GM04504 (cell line): ENCODE measurements at regions not wholly inside any gene's neighbourhood (a gene's known extent, or its start where the extent isn't known, plus 50 kb on each side); places are given as distances from the start of the nearest gene placed in this dataset.
A peak's percentile ranks its signal among the peaks of the same experiment; 100 is the strongest.
"Not testable (repeated sequence)": the region's sequence is repeated elsewhere in the genome, so short reads cannot be mapped to it uniquely, and the experiment has no call there.

Experiments used
- DNase-seq: peaks from one replicate; pipeline ENCODE4 v3.0.0-alpha.2; 2012; ENCODE audit warnings: low read depth

- not testable (repeated sequence) for DNase-seq
Measured at GRCh38 chr7:106713452-106713851, 52.5 kb upstream of the CCDC71L start.

- DNase-seq: peak; percentile 57
Measured at GRCh38 chr7:106714590-106715442, 53.9 kb upstream of the CCDC71L start.

DNA sequence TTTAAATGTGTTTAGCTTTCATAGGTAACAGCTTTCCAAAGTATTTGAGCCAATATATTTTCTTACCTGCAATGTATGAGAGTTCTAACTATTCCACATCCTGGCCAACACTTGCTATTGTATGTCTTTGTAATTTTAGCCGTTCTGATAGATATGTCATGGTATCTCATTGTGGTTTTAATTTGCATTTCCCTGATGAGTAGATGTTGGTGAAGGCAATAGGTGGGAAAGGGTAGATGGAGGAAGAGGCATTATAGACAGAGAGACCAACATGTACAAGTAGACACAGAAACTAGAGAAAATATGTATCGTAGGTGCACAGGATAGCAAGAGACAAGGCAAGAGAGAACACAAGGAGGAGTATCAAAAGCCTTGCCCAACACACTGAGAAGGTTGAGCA lies 54.8 kb upstream of the CCDC71L start:
- no peak for DNase-seq

- DNase-seq: no peak
Measured at GRCh38 chr7:106717254-106717954, 56.4 kb upstream of the CCDC71L start.

DNA sequence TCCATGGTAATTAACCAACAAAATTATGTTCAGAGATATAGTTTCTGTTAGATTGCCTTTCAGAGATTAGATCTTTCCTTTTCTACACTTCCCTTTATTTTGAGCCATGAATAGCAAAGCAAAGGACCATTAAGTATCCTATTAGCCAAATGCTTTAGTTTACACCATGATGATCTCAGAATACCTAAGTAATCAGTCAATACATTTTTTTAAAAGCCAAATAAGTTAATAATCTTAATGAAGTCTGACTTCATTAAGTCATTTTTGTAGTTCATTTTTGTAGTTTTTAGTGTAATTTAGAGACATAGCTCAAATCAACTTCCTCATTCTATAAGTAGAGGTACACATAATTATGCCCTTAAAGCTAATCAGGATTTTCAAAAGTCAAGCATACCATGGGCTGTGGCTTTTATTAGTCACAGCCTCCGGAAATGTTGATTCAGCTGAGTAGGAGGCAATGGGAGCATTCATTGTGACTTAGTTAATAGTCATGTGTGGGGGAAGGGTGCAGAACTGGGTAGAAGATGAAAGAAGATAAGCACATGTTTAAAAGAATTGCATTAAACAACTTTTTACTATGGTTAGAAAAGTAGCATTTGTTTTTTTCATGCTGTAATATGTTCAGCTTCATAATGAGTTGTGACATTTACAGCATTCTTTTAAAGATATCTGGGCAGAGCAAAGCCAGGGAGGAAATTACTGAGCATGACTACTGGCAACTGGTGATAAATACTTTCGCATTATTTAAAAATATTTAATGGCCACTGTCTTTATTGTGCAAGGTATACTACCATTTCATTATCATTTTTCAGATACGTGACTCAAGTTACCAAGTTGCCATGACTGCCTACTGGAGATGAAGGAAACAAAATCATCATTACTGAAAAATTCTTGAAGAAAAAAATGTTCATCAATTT lies 57.3 kb upstream of the CCDC71L start:
- peak; percentile 96 for DNase-seq

GRCh38 chr7:106720641-106721040 lies 59.7 kb upstream of the CCDC71L start:
- no peak for DNase-seq

- no peak for DNase-seq
Measured at GRCh38 chr7:106721816-106722785, 61.1 kb upstream of the CCDC71L start.

GRCh38 chr7:106723398-106723797 lies 62.4 kb upstream of the CCDC71L start:
- DNase-seq: no peak

DNA sequence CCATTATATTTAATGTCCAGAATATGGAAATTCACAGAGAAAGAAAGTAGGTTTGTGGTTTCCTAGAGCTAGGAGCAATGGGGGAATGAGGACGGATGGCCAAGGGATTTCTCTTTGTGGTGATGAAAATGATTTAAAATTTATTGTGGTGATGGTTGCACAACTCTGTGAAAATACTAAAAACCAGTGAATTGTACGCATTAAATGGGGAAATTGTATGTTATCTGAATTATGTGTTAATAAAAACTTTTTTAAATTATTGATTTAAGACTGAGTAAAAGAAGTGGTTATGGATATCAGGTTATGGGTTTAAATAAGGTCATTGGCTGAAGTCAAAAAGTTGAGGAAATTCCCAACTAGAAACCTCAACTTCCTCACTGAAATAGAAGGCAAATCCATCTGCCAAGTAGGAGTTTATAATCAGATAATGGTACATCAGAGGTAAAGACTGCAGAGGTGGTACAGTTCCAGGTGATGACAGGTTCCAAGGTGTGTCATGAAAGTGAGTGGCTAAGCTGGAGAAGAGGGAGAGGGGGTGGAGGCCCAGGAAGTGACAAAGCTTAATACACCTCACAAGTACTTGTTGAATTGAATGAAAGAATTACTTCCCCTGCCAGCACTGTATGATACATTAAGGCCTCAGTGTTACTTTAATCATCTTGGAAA lies 68.9 kb upstream of the CCDC71L start:
- no peak for DNase-seq

GRCh38 chr7:106731187-106731586 lies 70.2 kb upstream of the CCDC71L start:
- no peak for DNase-seq

DNA sequence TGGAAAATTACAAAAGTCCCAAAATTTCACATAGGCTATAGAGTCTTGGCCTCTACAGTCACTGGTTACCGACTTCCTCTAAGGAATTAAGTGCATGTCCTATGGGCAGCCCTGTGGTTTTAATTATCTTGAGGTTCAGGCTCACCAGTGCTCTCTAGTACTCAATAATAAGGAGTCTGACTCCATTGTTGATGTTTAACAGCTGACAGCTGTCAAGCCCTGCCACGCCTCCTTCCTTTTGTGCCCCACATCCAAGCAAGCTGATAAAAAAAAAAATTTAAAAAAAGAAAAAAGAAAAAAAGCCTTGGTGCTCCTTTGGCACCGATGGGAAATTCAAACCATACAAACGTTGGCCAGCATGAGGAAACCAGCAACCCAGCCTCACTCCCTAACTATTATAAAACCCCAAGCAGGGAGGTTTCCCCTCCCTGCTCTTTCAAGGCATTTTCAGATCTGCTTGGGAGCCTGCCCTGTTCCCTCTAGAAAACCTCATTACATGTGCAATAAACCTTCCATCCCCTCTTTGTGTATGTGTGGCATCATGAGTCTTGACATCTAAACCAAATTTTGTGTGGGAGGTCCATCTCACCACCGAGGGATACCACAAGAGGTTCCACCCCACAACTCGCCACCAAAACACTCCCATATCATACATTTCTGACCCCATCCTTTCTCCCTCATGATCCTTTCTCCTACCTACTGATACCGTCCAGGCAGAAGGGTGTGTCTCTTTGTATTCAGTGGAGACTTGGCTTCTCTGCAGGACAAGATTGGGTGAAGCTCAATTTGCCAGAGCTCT lies 70.9 kb upstream of the CCDC71L start:
- no peak for DNase-seq

DNA sequence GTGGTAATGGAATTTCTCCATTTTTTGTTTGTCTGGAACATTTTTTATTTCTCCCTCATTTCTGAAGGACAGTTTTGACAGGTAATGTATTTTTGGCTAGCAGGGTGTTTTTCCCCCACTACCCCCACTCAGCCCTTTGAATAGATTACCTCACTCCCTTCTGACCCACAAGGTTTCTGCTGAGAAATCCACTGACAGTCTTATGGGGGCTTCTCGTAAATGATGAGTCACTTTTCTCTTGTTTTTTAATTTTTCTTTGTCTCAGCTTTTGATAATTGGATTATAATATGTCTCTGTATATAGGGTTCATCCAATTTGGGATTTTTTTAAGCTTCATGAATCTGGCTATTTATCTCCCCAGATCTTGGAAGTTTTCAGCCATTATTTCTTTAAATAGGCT lies 74.7 kb upstream of the CCDC71L start:
- no peak for DNase-seq

DNA sequence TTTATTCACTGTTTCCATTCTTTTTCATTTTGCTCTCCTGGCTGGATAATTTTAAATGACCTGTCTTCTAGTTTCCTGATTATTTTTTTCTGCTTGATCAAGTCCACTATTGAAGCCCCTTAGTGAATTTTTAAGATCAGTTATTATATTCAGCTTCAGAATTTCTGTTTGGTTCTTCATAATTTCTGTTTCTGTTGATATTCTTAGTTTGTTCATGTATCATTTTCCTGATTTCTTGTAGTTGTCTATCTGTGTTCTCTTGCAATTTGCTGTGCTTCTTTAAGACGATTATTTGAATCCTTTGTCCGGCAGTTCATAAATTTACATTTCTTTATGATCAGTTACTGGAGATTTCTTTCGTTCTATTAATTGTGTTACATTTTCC lies 75.2 kb upstream of the CCDC71L start:
- no peak for DNase-seq

DNA sequence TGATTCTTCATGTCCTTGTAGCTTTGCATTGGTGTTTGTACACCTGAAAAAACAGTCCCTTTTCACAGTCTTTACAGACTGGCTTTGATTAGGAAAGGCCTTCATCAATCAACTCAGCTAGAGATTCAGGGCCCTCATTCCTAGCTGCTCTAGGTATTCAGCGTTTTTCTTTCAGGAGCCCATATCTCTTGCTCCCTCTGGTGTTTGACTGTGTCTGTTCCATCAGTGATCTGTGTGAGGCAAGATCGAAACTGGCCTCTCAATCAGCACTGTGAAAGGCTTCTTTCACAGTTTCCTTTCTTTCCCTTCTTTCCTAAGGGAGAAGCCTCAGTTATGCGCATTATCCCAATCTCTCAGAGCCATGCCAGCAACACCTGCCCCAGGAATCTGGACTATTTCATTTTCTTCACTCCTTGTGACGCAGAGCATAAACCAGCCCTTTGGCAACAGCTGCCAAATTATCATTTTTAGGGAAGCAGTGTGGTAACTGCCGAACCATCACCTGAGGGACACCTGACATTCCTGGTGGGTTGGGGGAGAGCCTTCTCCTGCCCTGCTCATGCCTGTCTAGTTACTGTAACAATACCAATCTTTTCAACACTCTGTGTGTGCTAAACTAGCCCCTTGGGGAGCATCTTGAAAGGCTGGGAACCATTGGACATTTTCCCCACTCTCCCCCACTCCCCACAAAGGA lies 75.7 kb upstream of the CCDC71L start:
- peak; percentile 67 for DNase-seq

- DNase-seq: no peak
Measured at GRCh38 chr7:106737202-106737562, 76.2 kb upstream of the CCDC71L start.

GRCh38 chr7:106740806-106741205 lies 79.8 kb upstream of the CCDC71L start:
- DNase-seq: no peak

DNA sequence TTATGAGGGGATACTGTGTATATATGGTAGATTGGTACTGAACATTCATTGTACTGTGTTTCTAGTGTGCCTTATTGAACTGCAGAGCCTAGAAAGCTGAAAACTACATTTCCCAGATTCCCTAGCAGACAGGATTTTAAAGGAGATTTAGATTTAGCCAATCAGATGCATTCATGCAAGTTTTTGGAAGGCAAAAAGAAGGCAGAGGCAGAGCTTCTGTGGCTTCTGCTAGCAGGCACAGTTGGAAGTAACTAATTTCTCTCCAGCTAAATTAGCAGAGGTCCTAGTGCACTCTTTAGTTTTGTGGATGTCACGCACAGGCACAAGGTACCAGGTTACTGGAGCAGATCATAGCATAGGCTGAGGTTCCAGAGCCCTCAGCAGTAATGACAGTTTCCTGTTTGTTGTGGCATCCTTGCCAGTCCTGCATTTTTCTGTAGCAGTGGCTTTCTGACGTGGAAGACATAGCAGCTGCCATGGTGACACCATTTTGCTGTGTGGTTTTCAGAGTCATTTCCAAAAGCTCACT lies 83.7 kb upstream of the CCDC71L start:
- no peak for DNase-seq

DNA sequence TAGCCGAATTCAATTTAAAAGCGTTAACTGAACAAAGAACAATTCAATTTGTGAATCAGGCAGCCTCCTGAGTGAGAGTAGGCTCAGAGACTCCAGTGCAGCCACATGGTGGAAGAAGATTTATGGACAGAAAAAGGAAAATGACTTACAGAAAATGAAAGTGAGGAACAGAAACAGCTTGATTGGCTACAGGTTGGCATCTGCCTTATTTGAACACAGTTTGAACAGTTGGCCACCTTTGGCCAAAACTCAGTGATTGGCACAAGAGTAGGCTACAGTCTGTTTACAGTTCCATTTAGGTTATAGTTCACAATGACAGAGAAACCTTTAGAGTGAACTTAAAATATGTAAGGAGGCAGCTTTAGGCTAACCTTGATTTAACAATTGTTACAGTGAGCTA lies 86.3 kb upstream of the CCDC71L start:
- DNase-seq: not testable (repeated sequence)

- no peak for DNase-seq
Measured at GRCh38 chr7:106747804-106748203, 86.8 kb upstream of the CCDC71L start.
